Neuron (in vitro differentiated cells): ENCODE measurements at regions not wholly inside any gene's neighbourhood (a gene's known extent, or its start where the extent isn't known, plus 50 kb on each side); places are given as distances from the start of the nearest gene placed in this dataset.

Experiments used
- H2AFZ ChIP-seq: one replicate; pipeline ENCODE4 v1.6.1; 2013; ENCODE audit warnings: low read depth, mild to moderate bottlenecking, inconsistent platforms, low read length, moderate library complexity
- H3K27me3 ChIP-seq: one replicate; pipeline ENCODE4 v1.6.1; 2013; ENCODE audit warnings: low read length; ENCODE audit not compliant: insufficient read depth
- H3K36me3 ChIP-seq: one replicate; pipeline ENCODE4 v1.6.1; 2013; ENCODE audit warnings: low read length; ENCODE audit not compliant: insufficient read depth
- H3K4me1 ChIP-seq: one replicate; pipeline ENCODE4 v1.6.1; 2013; ENCODE audit warnings: low read length; ENCODE audit not compliant: insufficient read depth
- H3K4me3 ChIP-seq: 2 replicates; pipeline ENCODE4 v1.5.1; 2013; ENCODE audit warnings: mild to moderate bottlenecking, low read length, moderate library complexity
- H3K9me3 ChIP-seq: one replicate; pipeline ENCODE4 v1.6.1; 2013; ENCODE audit warnings: low read length

DNA sequence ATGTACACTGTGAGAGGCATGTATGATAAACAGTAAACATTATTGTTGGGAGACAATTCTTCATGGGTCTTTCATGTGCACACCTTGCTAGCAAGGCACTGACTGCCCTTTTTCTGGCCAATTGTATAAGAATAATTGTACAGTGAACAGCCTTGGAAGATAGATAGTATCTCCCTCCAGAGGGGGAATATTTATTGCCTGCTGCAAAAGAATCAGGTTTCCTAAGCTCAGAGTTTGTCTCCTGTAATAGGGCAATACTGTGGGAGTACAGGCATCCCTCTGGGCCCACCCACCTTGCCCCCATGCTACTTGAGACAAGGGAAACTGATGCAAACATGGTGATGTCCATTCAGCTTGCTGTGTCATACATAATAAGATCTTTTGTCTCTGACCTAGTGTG, 442.2 kb downstream of the HDGFL1 start:
- Histone ChIP-seq H3K27me3 (no peaks in the 10 kb centered on the region), H2AFZ (no peak overlapping the region), H3K36me3 (no peaks in the 10 kb centered on the region), H3K9me3 (no peaks in the 10 kb centered on the region), H3K4me1 (no peaks in the 10 kb centered on the region), H3K4me3 (no peak overlapping the region)

DNA sequence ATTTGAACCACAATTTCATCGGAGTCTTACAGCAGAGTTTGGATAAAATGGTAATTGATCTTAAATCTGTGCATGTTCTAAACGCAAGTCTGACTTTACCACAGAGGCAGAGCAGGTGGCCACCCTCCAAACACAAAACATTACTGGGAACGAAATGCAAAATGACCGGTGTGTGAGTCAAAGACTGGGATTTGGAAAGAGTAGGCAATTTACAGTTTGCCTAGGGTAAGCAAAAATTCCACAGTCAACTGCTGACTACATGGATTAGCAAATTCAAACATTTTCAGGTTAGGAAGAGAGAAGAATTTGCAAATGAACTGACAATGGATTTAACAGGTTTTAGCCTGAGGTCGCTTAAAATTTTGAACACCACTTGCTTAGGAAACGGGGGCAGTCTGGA, 444.4 kb downstream of the HDGFL1 start:
- H3K4me1 ChIP-seq: no peaks in the 10 kb centered on the region
- H3K4me3 ChIP-seq: no peak overlapping the region
- no peaks in the 10 kb centered on the region for H3K27me3 ChIP-seq
- H3K9me3 ChIP-seq: no peaks in the 10 kb centered on the region
- no peak overlapping the region for H2AFZ ChIP-seq
- H3K36me3 ChIP-seq: no peaks in the 10 kb centered on the region

DNA sequence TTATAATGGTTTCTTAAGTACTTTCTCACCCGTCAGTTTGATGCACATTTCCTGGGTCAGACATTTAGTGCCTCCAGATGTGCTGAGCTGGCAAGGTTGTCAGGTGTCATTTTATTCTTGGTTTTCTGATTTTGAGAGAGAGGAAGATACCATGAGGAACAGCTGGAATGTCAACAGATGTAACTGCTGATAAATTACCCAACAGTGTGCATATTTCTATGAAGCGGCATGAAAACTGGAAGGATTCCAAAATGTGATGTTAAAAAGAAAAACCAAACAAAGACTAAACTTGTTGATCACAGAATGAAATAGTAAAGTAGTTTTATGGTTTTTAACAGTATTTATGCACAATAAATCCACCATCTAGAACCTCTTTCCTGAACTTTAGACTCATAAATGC, 447.3 kb downstream of the HDGFL1 start:
- no peaks in the 10 kb centered on the region for H3K4me1 ChIP-seq
- no peaks in the 10 kb centered on the region for H3K36me3 ChIP-seq
- H2AFZ ChIP-seq: no peak overlapping the region
- no peak overlapping the region for H3K4me3 ChIP-seq
- no peaks in the 10 kb centered on the region for H3K9me3 ChIP-seq
- H3K27me3 ChIP-seq: no peaks in the 10 kb centered on the region

DNA sequence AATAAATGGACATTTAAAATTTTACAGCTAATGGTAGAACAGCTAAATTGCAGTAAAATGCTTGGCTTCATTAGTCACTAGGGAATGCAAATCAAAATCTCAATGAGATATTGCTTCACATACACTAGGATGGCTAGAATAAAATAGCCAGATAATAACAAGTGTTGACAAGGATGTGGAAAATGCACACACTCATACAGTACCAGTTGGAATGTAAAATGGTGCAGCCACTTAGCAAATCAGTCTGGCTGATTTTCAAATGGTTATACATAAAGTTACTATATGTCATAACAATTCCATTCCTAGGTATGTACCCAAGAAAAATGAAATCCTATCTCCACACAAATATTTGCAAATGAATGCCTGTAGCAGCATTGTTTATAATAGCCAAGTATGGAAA, 452.1 kb downstream of the HDGFL1 start:
- no peaks in the 10 kb centered on the region for H3K9me3 ChIP-seq

DNA sequence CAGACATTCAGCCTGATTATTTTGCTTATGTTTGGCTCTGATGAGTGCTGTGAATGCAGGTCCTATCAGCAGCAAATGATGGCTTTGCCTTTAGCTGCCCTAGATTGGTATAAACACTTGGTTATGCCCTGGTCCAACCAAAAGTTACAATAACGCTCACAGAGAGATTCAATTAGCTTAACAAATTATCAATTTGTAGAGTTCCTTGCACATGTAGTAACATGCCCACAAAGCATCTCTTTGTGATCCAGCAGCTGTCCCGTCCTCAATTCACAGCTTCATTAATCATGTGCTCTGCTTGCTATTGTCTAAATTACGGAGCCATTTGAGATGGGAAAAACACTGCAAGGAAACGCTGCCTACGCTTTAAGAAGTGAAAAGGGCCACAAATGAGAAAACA, 457.9 kb downstream of the HDGFL1 start:
- Histone ChIP-seq H3K27me3 (no peaks in the 10 kb centered on the region), H3K4me3 (no peak overlapping the region), H2AFZ (peak overlapping the region; percentile 60), H3K4me1 (peaks cover 9% of the 10 kb centered on the region), H3K36me3 (no peaks in the 10 kb centered on the region), H3K9me3 (no peaks in the 10 kb centered on the region)

More for the DNA sequence above, 452.1 kb downstream of the HDGFL1 start:
- no peaks in the 10 kb centered on the region for H3K36me3 ChIP-seq
- H3K27me3 ChIP-seq: no peaks in the 10 kb centered on the region
- H3K4me1 ChIP-seq: no peaks in the 10 kb centered on the region
- no peak overlapping the region for H2AFZ ChIP-seq
- H3K4me3 ChIP-seq: no peak overlapping the region

DNA sequence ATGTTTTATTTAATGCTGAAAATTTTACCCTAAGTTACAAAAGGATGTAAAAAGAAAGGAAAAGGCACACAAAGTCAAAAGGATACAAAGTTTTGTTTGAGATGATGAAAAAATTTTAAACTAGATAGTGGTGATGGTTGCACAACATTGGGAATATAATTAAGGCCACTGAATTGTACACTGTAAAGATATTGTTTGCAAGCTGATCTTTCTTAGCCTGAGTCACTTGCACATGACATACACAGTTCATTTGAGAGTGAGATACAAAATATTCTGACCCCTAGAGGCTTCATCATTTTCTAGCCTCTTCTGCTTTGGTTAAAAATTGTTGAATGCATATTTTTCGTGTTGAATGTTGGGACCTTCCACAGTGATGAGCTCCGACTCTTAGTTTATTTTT, 462.6 kb downstream of the HDGFL1 start:
- no peaks in the 10 kb centered on the region for H3K9me3 ChIP-seq
- H2AFZ ChIP-seq: no peak overlapping the region
- no peaks in the 10 kb centered on the region for H3K36me3 ChIP-seq
- no peaks in the 10 kb centered on the region for H3K27me3 ChIP-seq
- no peak overlapping the region for H3K4me3 ChIP-seq
- H3K4me1 ChIP-seq: peaks cover 7% of the 10 kb centered on the region

DNA sequence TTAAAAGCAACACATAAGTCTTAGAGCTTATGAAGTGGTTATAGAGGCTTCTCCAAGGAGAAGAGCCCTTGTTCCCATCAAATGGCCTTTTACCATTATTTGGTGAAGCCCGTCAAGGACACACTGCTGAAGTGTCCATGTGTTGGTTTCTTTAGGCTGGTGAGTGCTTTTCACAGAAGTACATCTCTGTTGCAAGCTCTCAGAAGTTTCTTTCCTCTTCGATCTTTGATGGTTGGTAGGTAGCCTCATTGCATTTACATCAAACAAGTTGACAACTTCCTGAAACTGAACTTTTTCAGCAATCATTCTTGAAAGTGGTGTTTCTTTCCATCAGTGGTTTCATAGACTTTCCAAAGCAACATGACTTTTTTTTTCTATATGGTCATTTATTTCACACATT, 465.6 kb downstream of the HDGFL1 start:
- Histone ChIP-seq H3K9me3 (no peaks in the 10 kb centered on the region), H3K36me3 (no peaks in the 10 kb centered on the region), H2AFZ (no peak overlapping the region), H3K27me3 (no peaks in the 10 kb centered on the region), H3K4me3 (no peak overlapping the region), H3K4me1 (no peaks in the 10 kb centered on the region)

DNA sequence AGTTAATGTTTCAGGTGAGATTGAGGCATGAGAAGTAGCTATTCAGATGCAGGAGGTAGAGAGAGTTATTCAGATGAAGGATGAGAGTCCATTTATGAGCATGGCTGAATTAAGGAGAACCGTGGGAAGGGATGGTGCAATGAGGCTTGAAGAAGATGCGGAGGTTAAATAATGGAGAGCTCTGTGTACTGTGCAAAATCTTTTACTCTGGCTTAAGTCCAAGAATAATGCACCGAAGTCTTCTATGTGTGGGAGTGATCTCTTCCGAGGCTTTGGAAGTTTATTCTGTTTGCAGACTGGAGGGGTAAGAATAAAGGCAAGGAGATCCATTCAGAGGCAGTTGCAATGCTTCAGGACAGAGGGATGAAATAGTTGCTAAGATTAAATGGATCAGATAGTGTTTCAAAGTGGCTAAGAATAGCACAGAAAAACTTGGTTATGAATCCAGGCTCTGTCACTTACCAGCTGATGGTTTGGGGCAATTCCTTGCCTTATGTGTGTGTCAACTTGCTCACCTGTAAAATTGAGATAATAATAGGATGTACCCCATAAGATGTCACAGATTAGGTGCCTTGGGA, 467.1 kb downstream of the HDGFL1 start:
- Histone ChIP-seq H2AFZ (no peak overlapping the region), H3K4me3 (no peak overlapping the region), H3K4me1 (no peaks in the 10 kb centered on the region), H3K36me3 (no peaks in the 10 kb centered on the region), H3K9me3 (no peaks in the 10 kb centered on the region), H3K27me3 (no peaks in the 10 kb centered on the region)

DNA sequence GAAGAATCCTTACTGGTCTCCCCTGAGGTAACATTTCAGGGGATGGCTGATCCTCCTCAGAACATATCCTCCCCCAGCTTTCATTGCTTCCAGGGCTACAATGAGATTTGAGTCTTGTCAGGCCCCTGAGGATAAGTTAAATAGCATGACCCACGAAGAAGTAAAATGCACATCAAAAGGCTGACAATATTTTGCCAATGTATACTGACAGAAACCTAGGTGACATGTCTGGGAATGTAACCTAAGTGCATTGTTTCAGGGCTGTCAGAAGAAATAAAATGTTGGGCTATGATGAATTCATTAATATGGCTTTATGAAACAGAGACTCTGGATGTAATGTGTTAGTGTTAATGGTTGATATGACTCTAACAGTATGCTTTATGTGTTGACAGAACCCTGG, 471.5 kb downstream of the HDGFL1 start:
- H3K27me3 ChIP-seq: no peaks in the 10 kb centered on the region
- H3K9me3 ChIP-seq: no peaks in the 10 kb centered on the region
- no peak overlapping the region for H3K4me3 ChIP-seq
- H3K4me1 ChIP-seq: no peaks in the 10 kb centered on the region
- H3K36me3 ChIP-seq: no peaks in the 10 kb centered on the region
- no peak overlapping the region for H2AFZ ChIP-seq

DNA sequence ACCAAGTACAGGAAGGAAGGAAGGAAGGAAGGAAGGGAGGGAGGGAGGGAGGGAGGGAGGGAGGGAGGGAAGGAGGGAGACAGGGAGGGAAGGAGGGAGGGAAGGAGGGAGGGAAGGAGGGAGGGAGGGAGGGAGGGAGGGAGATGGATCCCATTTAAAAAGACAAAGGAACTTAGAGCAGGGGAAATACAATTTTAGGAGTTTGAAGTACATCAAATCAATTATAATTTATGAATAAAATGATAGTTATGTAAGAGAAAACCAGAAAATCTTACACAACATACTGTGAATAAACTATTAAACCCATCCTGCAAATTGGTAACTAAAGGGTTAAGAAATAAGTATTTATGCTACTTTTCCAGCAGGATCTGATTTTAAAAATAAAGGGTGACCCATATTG, 475.9 kb downstream of the HDGFL1 start:
- Histone ChIP-seq H2AFZ (no peak overlapping the region), H3K9me3 (no peaks in the 10 kb centered on the region), H3K27me3 (no peaks in the 10 kb centered on the region), H3K4me1 (no peaks in the 10 kb centered on the region), H3K4me3 (no peak overlapping the region), H3K36me3 (no peaks in the 10 kb centered on the region)

DNA sequence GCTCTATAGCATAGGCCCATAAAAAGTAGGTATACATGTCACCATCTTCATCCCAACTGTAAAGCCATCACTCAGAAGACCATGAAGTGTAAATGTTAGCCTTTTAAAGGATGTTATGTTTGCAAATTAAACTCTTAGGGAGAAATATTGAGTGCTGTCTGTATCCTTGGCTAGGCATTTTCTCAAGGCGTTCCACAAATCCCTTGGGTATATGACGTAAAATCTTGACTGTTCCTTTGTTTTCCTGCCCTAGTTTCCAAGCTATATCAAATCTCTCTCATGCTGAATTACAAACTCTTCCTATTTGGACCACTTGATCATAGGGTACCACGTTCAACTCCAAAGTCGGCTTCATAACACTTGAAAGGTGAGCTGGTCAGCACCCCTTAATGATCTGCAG, 486.2 kb downstream of the HDGFL1 start:
- H2AFZ ChIP-seq: no peak overlapping the region

DNA sequence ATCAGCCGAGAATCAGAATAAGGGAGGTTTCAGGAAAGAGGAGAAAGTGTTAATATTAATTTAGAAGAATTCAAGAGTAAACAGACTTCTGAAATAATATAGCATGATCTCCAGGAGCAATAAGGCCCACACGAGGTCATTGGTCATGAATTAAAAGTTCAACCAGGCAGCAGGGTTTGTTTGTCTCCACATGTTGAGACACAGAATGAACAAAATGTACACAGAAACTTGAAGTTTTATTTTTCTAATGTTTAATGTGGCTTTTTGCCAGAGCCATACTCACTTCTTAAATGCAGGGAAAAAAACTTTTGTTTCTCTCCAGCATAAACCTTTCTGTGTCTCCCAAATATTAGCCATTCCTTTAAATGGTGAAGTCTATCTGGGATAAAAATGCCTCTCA, 504.5 kb downstream of the HDGFL1 start:
- no peak overlapping the region for H2AFZ ChIP-seq
- no peaks in the 10 kb centered on the region for H3K36me3 ChIP-seq
- no peaks in the 10 kb centered on the region for H3K27me3 ChIP-seq
- H3K4me1 ChIP-seq: no peaks in the 10 kb centered on the region
- H3K4me3 ChIP-seq: no peak overlapping the region
- H3K9me3 ChIP-seq: peaks cover 3% of the 10 kb centered on the region

More for the DNA sequence above, 486.2 kb downstream of the HDGFL1 start:
- no peaks in the 10 kb centered on the region for H3K27me3 ChIP-seq
- H3K36me3 ChIP-seq: no peaks in the 10 kb centered on the region
- no peaks in the 10 kb centered on the region for H3K9me3 ChIP-seq
- H3K4me3 ChIP-seq: no peak overlapping the region
- H3K4me1 ChIP-seq: no peaks in the 10 kb centered on the region

DNA sequence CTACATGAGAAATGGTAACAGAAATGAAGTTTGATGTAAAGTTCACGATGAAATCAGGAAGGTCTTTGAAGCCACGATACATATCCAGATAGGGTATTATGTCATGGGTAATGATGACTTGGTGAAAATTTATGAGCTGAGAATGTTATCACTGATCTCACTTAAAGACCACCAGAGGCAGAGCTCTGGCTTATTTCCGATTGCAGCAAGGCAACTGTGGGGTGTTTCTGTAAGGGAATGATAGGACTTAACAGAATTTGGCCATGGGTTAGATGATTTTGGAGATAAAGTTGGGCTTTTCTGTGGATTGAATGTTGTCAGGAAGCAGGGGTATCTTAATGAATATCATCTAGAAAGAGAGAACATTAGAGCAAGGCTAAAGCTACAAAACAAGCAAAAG, 508.4 kb downstream of the HDGFL1 start:
- no peak overlapping the region for H3K4me3 ChIP-seq
- H3K36me3 ChIP-seq: no peaks in the 10 kb centered on the region
- no peaks in the 10 kb centered on the region for H3K9me3 ChIP-seq
- no peaks in the 10 kb centered on the region for H3K4me1 ChIP-seq
- H2AFZ ChIP-seq: no peak overlapping the region
- no peaks in the 10 kb centered on the region for H3K27me3 ChIP-seq

DNA sequence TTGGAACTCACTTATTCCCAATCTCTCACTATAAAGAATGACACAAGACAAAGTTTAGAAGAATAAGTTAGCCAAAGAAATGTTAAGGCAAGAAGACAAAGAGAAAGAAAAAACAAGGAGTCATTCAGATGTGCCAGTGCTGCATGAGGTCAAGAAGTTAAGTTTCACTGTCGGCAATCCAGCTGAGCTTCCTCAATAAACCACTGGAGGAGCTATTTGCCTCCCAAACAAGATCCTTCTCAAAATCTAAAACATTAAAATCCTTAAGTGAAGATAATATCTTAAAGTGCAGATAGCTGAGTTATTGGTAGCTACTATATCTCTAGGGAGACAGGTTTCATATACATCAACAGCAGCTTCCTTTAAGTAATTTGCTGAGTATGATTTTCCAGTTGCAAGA, 512.3 kb downstream of the HDGFL1 start:
- Histone ChIP-seq H3K27me3 (no peaks in the 10 kb centered on the region), H3K4me3 (no peak overlapping the region), H3K36me3 (no peaks in the 10 kb centered on the region), H3K9me3 (no peaks in the 10 kb centered on the region), H3K4me1 (peaks cover 5% of the 10 kb centered on the region), H2AFZ (no peak overlapping the region)
